Suppressor macrophage treated with lipopolysaccharide for 4 hours (primary cell): ENCODE measurements at regions not wholly inside any gene's neighbourhood (a gene's known extent, or its start where the extent isn't known, plus 50 kb on each side); places are given as distances from the start of the nearest gene placed in this dataset.

Source experiments
- DNase-seq: peaks from one replicate; pipeline ENCODE4 v3.0.0-alpha.2; 2020

DNA sequence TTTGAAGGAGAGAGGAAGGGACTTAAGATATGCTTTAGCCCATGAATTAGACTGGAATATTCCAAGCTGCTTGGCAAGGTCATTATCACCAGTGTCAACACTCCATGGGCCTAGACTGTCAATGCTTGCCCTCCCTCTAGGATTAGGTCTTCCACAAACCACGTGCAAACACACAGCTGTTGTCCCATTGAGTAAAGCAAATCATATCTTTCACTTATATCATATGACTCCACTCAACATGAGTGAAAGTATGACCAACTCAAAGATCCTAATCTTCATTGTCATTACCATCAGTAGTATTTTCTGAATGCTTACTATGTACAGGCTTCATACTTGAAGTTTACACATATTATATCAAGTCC, 57.0 kb upstream of the GRAMD2B start:
- DNase-seq, result no peak

DNA sequence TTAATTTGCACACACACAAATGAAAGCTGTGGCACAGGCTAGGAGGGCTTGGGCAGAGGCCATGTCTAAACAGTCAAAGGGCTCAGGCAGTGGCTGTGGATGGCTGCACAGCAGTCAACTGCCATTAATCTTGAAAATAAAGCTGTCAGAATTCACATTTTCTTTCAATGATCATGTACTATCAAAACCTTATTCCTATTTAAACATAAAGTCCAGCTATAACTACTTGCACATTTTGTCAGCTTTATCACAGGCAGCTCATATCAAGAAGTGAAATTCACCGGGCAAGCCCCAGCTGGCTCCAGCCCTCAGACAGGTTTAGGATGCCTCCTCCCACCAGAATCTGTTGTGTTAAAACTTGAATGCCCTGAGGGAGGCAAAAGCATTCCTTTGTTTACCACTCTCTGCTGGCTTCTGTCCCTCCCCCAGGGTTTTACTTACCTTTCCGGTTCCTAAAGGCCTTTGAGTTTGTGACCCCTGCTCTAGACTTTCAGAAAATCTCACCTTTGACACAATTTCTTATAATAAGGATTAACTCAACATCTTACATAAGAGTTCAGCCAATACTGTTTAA, 54.9 kb upstream of the GRAMD2B start:
- DNase-seq, result no peak

DNA sequence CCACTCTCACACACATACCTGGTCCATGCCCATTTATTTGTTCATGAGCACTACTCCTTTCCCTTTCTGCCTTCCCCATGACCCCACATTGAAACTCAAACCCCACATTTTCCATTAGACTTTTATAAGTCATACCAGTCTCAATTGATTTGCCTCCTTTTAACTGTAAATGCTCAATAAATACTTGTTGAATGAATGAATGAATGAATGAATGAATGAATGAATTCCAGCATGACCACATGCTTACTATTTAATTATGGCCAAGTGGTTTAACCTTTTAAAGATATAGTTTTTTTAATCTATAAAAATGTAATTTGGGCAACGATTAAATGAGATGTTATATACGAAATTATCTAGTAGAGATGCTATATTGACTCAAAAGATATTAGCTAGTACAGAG, 54.1 kb upstream of the GRAMD2B start:
- no peak for DNase-seq

DNA sequence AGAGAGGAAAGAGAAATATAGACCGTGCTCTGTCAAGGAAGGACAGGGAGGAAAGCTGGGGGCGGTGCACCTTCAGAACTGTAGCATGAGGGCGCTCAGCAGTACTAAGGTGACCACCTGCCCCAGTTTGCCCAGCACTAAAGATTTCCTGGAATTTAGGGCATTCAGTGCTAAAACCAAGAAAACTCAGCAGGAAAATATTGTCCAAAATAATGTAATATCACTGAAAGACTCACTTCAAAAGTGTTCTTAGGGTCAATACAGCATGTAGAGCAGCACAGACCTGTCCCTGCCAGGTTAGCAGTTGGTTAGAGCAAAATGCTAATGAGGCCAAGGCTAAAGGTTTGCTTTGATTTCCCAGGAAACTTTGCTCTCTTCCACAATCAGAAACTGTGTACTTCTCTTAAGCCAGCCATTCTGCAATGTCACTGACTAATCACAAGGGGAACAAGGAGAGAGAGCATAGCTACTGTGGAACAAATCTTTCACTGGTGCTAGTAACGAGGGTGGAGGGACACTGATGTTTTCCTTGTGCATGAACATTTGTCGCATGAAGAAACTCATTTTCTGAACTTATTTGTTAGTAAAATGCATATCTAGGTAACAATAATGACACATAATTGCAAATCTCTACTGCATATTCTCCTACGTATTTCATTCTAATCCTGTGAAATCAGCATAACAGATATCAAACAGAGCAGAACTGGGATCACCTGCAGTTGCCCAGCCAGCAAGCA, 53.0 kb upstream of the GRAMD2B start:
- no peak for DNase-seq

DNA sequence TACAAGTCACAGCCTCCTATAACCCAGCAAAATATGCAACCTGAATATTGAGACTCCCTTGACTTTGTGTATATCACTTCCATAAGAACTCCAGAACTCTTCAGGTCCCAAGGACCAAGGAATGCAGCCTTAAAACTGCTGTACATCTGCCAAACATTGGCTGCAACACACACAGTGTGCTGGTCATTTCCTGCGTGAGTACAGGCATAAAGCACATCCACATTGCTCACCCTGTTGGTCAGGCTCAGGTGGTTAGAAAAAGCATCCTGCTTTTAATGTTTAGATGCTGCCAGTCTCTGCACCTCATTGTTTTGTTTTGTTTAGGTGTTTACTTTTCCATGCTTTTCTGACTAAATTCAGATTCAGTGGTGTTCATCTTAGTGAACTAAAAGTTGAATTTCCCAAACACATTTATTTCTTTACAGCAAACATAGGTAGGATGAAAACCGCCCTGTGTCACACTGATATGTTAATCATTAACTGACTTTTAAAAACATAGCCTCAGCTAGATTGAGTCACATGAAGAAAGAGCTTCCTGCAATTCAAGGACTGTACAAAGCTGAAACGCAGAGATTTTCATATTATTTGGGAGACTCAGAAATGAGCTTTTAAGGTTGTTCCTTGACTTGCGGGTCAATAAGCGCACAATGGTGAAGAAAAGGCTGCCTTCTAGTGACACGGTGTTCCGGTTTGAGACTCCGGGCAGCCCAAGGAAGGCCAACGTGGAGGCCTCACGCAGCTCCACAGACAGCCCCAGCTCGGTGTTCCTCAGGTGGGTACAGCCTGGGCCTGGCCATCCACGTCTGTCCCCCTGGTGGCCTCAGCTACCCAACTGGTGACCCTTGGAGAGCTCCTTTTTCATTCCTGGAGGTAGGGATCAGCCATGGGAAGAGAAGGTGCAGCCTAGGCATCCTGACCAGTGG, 52.2 kb upstream of the GRAMD2B start:
- no peak for DNase-seq

DNA sequence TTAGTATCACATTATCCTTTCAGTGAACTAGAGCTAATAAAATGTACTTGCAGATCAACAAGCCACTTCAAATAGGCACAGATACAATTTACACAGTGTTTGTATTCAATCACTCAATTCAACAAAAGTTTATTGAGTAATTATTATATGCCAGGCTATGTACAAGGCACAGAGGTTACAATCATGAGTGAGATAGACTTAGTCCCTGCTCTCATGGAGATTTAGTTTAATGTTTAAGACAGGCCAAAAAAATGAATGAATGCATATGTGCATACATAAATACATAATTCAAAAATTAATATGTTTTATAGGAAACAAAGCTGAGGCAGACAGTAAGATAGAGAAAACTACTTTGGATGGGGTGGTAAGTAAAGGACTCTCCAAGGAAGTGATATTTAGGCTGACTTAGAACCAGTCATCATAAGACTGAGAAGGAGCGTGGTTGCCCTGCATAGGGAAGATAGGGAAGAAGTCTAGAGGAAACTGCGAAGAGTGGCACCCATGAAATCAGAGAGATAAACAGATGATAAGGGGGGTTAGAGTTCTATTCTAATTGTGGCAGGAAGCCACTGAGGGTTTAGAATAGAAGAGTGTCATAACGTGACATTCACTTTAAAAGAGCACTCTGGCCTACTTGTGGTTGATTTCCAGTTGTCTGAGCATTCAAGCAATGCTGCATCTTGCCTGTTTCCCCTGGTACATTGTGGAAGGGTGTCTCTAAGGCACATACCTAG, 49.7 kb upstream of the GRAMD2B start:
- DNase-seq, result no peak
